ENCODE measurements at regions not wholly inside any gene's neighbourhood (a gene's known extent, or its start where the extent isn't known, plus 50 kb on each side); places are given as distances from the start of the nearest gene placed in this dataset.

GRCh38 chr3:194073926-194074325 lies 62.0 kb upstream of the HES1 start:
- Histone ChIP-seq H3K36me3 (replicated peaks; ENCODE audit: insufficient read depth, low read depth) (no peaks in the 10 kb centered on the region), H3K9me3 (ENCODE audit: low read depth) (no peaks in the 10 kb centered on the region), H3K79me2 (no peaks in the 10 kb centered on the region), H3K4me2 (no peak overlapping the region), H3K27ac (no peak overlapping the region), H3K9me2 (replicated peaks; ENCODE audit: insufficient read depth) (no peaks in the 10 kb centered on the region), H3K4me3 (no peak overlapping the region), H3K4me1 (ENCODE audit: insufficient read depth) (peaks cover 36% of the 10 kb centered on the region), H4K20me1 (ENCODE audit: insufficient read depth, poor library complexity, severe bottlenecking) (no peaks in the 10 kb centered on the region), H3K27me3 (no peaks in the 10 kb centered on the region), H2AFZ (no peak overlapping the region)
- 86% methylated on average over 1 of the region's 1 CpG for WGBS (ENCODE audit: low lambda C conversion rate, missing lambda C conversion rate)
- TF ChIP-seq EZH2 (IDR thresholded peaks at IDR 0.05; ENCODE audit: borderline replicate concordance) (no peak), EZH2phosphoT487 (IDR thresholded peaks at IDR 0.05; ENCODE audit: low read depth, severe bottlenecking, unreplicated experiment) (no peak), CTCF (IDR thresholded peaks at IDR 0.05; ENCODE audit: poor library complexity) (no peak)
- no peak for DNase-seq (ENCODE audit: low spot score)

DNA sequence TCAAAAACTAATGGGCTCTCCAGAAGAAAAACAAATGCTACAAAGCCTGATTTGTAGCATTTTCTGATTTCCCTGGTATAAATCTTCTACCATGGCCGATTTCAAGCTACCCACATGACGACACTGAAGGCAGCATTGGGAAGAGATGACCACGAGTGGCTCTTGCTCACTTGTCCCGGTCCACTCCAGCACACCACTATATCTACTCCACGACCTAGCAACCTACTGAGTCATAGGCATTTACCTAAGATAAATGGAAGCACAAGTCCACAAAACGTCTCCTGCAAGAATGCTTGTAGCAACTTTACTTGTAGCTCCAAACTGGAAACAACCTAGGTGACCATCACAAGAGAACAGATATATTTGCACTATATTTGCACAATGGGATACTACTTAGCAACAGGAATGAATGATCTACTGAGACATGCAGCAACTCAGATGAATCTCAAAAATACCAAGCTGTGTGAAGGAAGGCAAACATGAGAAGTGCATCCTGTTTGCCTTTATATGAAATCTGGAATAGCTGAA lies 60.8 kb upstream of the HES1 start:
- Histone ChIP-seq H3K4me2 (no peak overlapping the region), H3K79me2 (no peaks in the 10 kb centered on the region), H3K9me3 (ENCODE audit: low read depth) (no peaks in the 10 kb centered on the region), H3K4me3 (no peak overlapping the region), H3K27me3 (no peaks in the 10 kb centered on the region), H3K9me2 (replicated peaks; ENCODE audit: insufficient read depth) (no peaks in the 10 kb centered on the region), H2AFZ (no peak overlapping the region), H3K4me1 (ENCODE audit: insufficient read depth) (peaks cover 36% of the 10 kb centered on the region), H3K36me3 (replicated peaks; ENCODE audit: insufficient read depth, low read depth) (no peaks in the 10 kb centered on the region), H3K27ac (peak overlapping the region; percentile 8), H4K20me1 (ENCODE audit: insufficient read depth, poor library complexity, severe bottlenecking) (no peaks in the 10 kb centered on the region)
- WGBS (ENCODE audit: low lambda C conversion rate, missing lambda C conversion rate): 65% methylated on average over 6 of the region's 6 CpGs
- no peak for TF ChIP-seq CTCF (IDR thresholded peaks at IDR 0.05; ENCODE audit: poor library complexity)
- no peak for TF ChIP-seq EZH2phosphoT487 (IDR thresholded peaks at IDR 0.05; ENCODE audit: low read depth, severe bottlenecking, unreplicated experiment)
- TF ChIP-seq EZH2 (IDR thresholded peaks at IDR 0.05; ENCODE audit: borderline replicate concordance): no peak
- DNase-seq (ENCODE audit: low spot score): no peak

GRCh38 chr3:194075802-194076460 lies 60.0 kb upstream of the HES1 start:
- Histone ChIP-seq H3K9me3 (ENCODE audit: low read depth) (no peaks in the 10 kb centered on the region), H3K4me1 (ENCODE audit: insufficient read depth) (peaks cover 37% of the 10 kb centered on the region), H3K27me3 (no peaks in the 10 kb centered on the region), H4K20me1 (ENCODE audit: insufficient read depth, poor library complexity, severe bottlenecking) (no peaks in the 10 kb centered on the region), H3K4me2 (no peak overlapping the region), H3K9me2 (replicated peaks; ENCODE audit: insufficient read depth) (no peaks in the 10 kb centered on the region), H3K36me3 (replicated peaks; ENCODE audit: insufficient read depth, low read depth) (no peaks in the 10 kb centered on the region), H3K4me3 (no peak overlapping the region), H2AFZ (no peak overlapping the region), H3K27ac (peak overlapping the region; percentile 8), H3K79me2 (no peaks in the 10 kb centered on the region)
- no peak for TF ChIP-seq EZH2 (IDR thresholded peaks at IDR 0.05; ENCODE audit: borderline replicate concordance)
- no peak for TF ChIP-seq CTCF (IDR thresholded peaks at IDR 0.05; ENCODE audit: poor library complexity)
- no peak for TF ChIP-seq EZH2phosphoT487 (IDR thresholded peaks at IDR 0.05; ENCODE audit: low read depth, severe bottlenecking, unreplicated experiment)
- DNase-seq (ENCODE audit: low spot score): no peak
- 70% methylated on average over 6 of the region's 6 CpGs for WGBS (ENCODE audit: low lambda C conversion rate, missing lambda C conversion rate)

Data from hepatocyte (in vitro differentiated cells).